Left renal pelvis (tissue), 4 donors: ENCODE measurements at regions not wholly inside any gene's neighbourhood (a gene's known extent, or its start where the extent isn't known, plus 50 kb on each side); places are given as distances from the start of the nearest gene placed in this dataset.

ENCODE experiments used
- DNase-seq, 4 donors: peaks; one replicate each; pipeline ENCODE4 v3.0.0-alpha.2; 2013; ENCODE audit warnings: low read depth in 4 of 4, low spot score in 3 of 4

- no peak for DNase-seq
These were observed 69.8 kb upstream of the ANKFN1 start for GRCh38 chr17:56083475-56083874.

- DNase-seq: no peak
These were observed 67.6 kb upstream of the ANKFN1 start for GRCh38 chr17:56085576-56086267.

GRCh38 chr17:56087199-56087598, 66.1 kb upstream of the ANKFN1 start:
- DNase-seq: no peak

DNA sequence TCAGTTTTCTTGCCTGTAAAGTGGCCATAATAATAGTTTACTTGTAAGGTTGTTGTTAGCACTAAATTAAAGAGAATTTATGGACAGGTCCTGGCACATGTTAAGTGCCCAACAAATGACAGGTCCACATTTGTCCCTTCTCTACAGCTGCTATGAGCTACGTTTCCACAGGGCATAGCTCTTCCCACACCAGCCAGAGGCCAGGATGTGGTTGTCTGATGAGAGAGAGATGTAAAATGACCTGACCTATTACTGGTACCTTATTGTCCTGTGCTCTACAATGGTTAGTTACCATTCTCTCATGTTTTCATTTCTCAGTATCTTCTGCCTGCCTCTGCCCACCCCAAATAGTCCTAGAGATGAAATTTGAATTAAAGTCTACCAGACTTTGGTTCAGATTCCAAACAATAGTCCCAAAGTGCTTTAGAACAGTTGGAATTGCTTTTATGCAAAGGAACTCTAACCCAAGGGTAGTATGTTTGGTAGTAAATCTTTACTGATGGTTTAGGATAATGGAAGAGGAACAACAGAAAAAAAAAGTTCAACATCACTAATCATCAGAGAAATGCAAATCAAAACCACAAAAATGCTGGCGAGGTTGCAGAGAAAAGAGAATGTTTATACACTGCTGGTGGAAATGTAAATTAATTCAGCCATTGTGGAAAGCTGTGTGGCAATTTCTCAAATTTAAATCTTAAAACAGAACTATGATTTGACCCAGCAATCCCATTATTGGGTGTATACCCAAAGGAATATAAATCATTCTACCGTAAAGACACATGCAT, 57.1 kb upstream of the ANKFN1 start:
- no peak for DNase-seq

- no peak for DNase-seq
These were observed 54.5 kb upstream of the ANKFN1 start for GRCh38 chr17:56098746-56099145.

DNA sequence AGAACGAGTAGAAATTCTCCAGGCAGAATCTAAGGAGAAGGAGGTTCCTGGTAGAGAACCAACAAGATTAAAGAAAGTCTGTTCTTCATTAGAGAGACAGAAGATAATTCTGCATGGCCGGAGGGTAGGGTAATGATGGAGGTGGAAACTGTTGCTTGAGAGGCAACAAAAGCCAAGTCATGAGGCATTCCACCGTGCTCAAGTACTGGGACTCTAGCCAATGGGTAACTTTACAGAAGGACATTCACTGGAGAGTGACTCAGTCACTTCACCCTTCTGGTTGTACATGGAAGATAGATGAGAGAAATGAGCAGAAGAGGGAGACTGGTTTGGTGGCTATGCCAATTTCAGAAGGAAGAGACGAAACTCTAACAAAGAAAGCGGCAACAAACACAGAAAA, 53.6 kb upstream of the ANKFN1 start:
- no peak for DNase-seq
